ENCODE measurements at regions not wholly inside any gene's neighbourhood (a gene's known extent, or its start where the extent isn't known, plus 50 kb on each side); places are given as distances from the start of the nearest gene placed in this dataset.

GRCh38 chr21:21952566-21952965, 954.4 kb downstream of the NCAM2 start:
- ATAC-seq: no peak
- no peak for DNase-seq (ENCODE audit: low spot score)
- POLR2A ChIA-PET: no interaction called here

GRCh38 chr21:21955204-21955603, 957.0 kb downstream of the NCAM2 start:
- Mint-ChIP-seq H3K4me1 (no peaks in the 10 kb centered on the region), H3K27me3 (ENCODE audit: low read depth) (no peaks in the 10 kb centered on the region), H3K9me3 (peaks cover 2% of the 10 kb centered on the region), H3K27ac (no peak overlapping the region), H3K36me3 (no peaks in the 10 kb centered on the region), H3K4me3 (no peak overlapping the region)
- DNase-seq (ENCODE audit: low spot score): no peak
- POLR2A ChIA-PET: no interaction called here
- no peak for ATAC-seq
- TF ChIP-seq ETV6 (CRISPR knock-in tag; IDR thresholded peaks at IDR 0.05): no peak
- no peak for TF ChIP-seq ZNF138 (CRISPR knock-in tag; conservative IDR thresholded peaks at IDR 0.05)
- TF ChIP-seq IRF1 (CRISPR knock-in tag; IDR thresholded peaks at IDR 0.05): no peak
- no peak for TF ChIP-seq TEAD4 (CRISPR knock-in tag; IDR thresholded peaks at IDR 0.05)
- no peak for TF ChIP-seq SMAD3 (CRISPR knock-in tag; IDR thresholded peaks at IDR 0.05; ENCODE audit: borderline replicate concordance)
- TF ChIP-seq ZNF263 (CRISPR knock-in tag; IDR thresholded peaks at IDR 0.05; ENCODE audit: low read depth): no peak
- CTCF ChIA-PET: no interaction called here

More at GRCh38 chr21:21952566-21952965, 954.4 kb downstream of the NCAM2 start:
- no peak for TF ChIP-seq ZNF232 (CRISPR knock-in tag; IDR thresholded peaks at IDR 0.05)
- TF ChIP-seq HMGXB4 (CRISPR knock-in tag; IDR thresholded peaks at IDR 0.05): no peak
- no peak overlapping the region for H3K27ac Mint-ChIP-seq
- peaks cover 9% of the 10 kb centered on the region for H3K9me3 Mint-ChIP-seq
- no peaks in the 10 kb centered on the region for H3K4me1 Mint-ChIP-seq
- no peaks in the 10 kb centered on the region for H3K36me3 Mint-ChIP-seq
- no peak overlapping the region for H3K4me3 Mint-ChIP-seq
- no peaks in the 10 kb centered on the region for H3K27me3 Mint-ChIP-seq (ENCODE audit: low read depth)
- CTCF ChIA-PET: no interaction called here

GRCh38 chr21:21957490-21957889, 959.3 kb downstream of the NCAM2 start:
- Mint-ChIP-seq H3K4me3 (no peak overlapping the region), H3K9me3 (peaks cover 8% of the 10 kb centered on the region), H3K27ac (no peak overlapping the region), H3K4me1 (no peaks in the 10 kb centered on the region), H3K36me3 (no peaks in the 10 kb centered on the region), H3K27me3 (ENCODE audit: low read depth) (no peaks in the 10 kb centered on the region)
- no peak for DNase-seq (ENCODE audit: low spot score)
- no peak for ATAC-seq
- POLR2A ChIA-PET: no interaction called here
- CTCF ChIA-PET: no interaction called here
- TF ChIP-seq FOXJ3 (CRISPR knock-in tag; IDR thresholded peaks at IDR 0.05; ENCODE audit: borderline replicate concordance) (no peak), HMGXB4 (CRISPR knock-in tag; IDR thresholded peaks at IDR 0.05) (no peak), ZNF232 (CRISPR knock-in tag; IDR thresholded peaks at IDR 0.05) (no peak), ZNF512 (CRISPR knock-in tag; IDR thresholded peaks at IDR 0.05; ENCODE audit: borderline replicate concordance) (no peak), JAZF1 (CRISPR knock-in tag; IDR thresholded peaks at IDR 0.05) (no peak), RORB (CRISPR knock-in tag; IDR thresholded peaks at IDR 0.05) (no peak), KAT7 (CRISPR knock-in tag; IDR thresholded peaks at IDR 0.05; ENCODE audit: borderline replicate concordance) (no peak), ZSCAN18 (CRISPR knock-in tag; IDR thresholded peaks at IDR 0.05) (no peak), ERG (CRISPR knock-in tag; IDR thresholded peaks at IDR 0.05) (no peak), ZBTB43 (CRISPR knock-in tag; IDR thresholded peaks at IDR 0.05) (no peak), USF2 (CRISPR knock-in tag; IDR thresholded peaks at IDR 0.05) (no peak), IRF1 (CRISPR knock-in tag; IDR thresholded peaks at IDR 0.05) (no peak)

All from WTC11 (cell line).